Glutamatergic neuron (in vitro differentiated cells): ENCODE measurements at regions not wholly inside any gene's neighbourhood (a gene's known extent, or its start where the extent isn't known, plus 50 kb on each side); places are given as distances from the start of the nearest gene placed in this dataset.

ENCODE experiments used
- DNase-seq: peaks from one replicate; pipeline ENCODE4 v3.0.0; 2022
- H3K27ac Mint-ChIP-seq: one replicate; pipeline ENCODE4 v1.8.0; 2020; ENCODE audit warnings: mild to moderate bottlenecking, mixed read lengths, inconsistent platforms; ENCODE audit not compliant: unreplicated experiment
- H3K27me3 Mint-ChIP-seq: one replicate; pipeline ENCODE4 v1.8.0; 2020; ENCODE audit warnings: mild to moderate bottlenecking, moderate library complexity, mixed read lengths, inconsistent platforms; ENCODE audit not compliant: unreplicated experiment
- H3K36me3 Mint-ChIP-seq: one replicate; pipeline ENCODE4 v1.8.0; 2020; ENCODE audit warnings: mild to moderate bottlenecking, mixed read lengths, inconsistent platforms; ENCODE audit not compliant: unreplicated experiment
- H3K4me1 Mint-ChIP-seq: one replicate; pipeline ENCODE4 v1.8.0; 2020; ENCODE audit warnings: mild to moderate bottlenecking, low read depth, mixed read lengths, inconsistent platforms; ENCODE audit not compliant: unreplicated experiment
- H3K4me3 Mint-ChIP-seq: one replicate; pipeline ENCODE4 v1.8.0; 2020; ENCODE audit warnings: mild to moderate bottlenecking, mixed read lengths, inconsistent platforms; ENCODE audit not compliant: unreplicated experiment
- H3K9me3 Mint-ChIP-seq: one replicate; pipeline ENCODE4 v1.8.0; 2020; ENCODE audit warnings: mild to moderate bottlenecking, moderate library complexity, mixed read lengths, inconsistent platforms; ENCODE audit not compliant: unreplicated experiment
- CTCF ChIP-seq: fragments of 200-600 bp; sonication (generic); IDR thresholded peaks from one replicate; pipeline ENCODE4 v1.5.0; 2021; ENCODE audit not compliant: partially characterized antibody, unreplicated experiment

- TF ChIP-seq CTCF, result no peak
- Mint-ChIP-seq H3K27ac (no peak overlapping the region), H3K4me1 (peaks cover 20% of the 10 kb centered on the region)
Observed at GRCh38 chr7:115734641-115735040, 295.9 kb downstream of the TFEC start.

GRCh38 chr7:115731796-115732471, 298.6 kb downstream of the TFEC start:
- DNase-seq, result no peak
- TF ChIP-seq CTCF, result no peak
- H3K9me3 Mint-ChIP-seq, result no peaks in the 10 kb centered on the region
- no peaks in the 10 kb centered on the region for H3K27me3 Mint-ChIP-seq
- peak overlapping the region; percentile 40 for H3K4me3 Mint-ChIP-seq
- H3K27ac Mint-ChIP-seq, result peak overlapping the region; percentile 30
- H3K36me3 Mint-ChIP-seq, result no peaks in the 10 kb centered on the region
- peaks cover 24% of the 10 kb centered on the region for H3K4me1 Mint-ChIP-seq

More at GRCh38 chr7:115734641-115735040, 295.9 kb downstream of the TFEC start:
- no peaks in the 10 kb centered on the region for H3K9me3 Mint-ChIP-seq
- H3K36me3 Mint-ChIP-seq, result no peaks in the 10 kb centered on the region
- H3K27me3 Mint-ChIP-seq, result no peaks in the 10 kb centered on the region
- no peak overlapping the region for H3K4me3 Mint-ChIP-seq
- DNase-seq, result no peak

GRCh38 chr7:115728518-115728917, 302.0 kb downstream of the TFEC start:
- DNase-seq, result no peak
- no peak for TF ChIP-seq CTCF
- Mint-ChIP-seq H3K36me3 (no peaks in the 10 kb centered on the region), H3K4me1 (peaks cover 29% of the 10 kb centered on the region), H3K4me3 (no peak overlapping the region), H3K27ac (no peak overlapping the region), H3K27me3 (no peaks in the 10 kb centered on the region), H3K9me3 (no peaks in the 10 kb centered on the region)

GRCh38 chr7:115724400-115725056, 306.0 kb downstream of the TFEC start:
- Mint-ChIP-seq H3K4me3 (no peak overlapping the region), H3K9me3 (no peaks in the 10 kb centered on the region), H3K4me1 (peaks cover 9% of the 10 kb centered on the region), H3K27me3 (no peaks in the 10 kb centered on the region), H3K36me3 (no peaks in the 10 kb centered on the region), H3K27ac (no peak overlapping the region)
- TF ChIP-seq CTCF, result no peak
- DNase-seq, result no peak

GRCh38 chr7:115722302-115722977, 308.1 kb downstream of the TFEC start:
- Mint-ChIP-seq H3K4me1 (peaks cover 5% of the 10 kb centered on the region), H3K27me3 (no peaks in the 10 kb centered on the region), H3K9me3 (no peaks in the 10 kb centered on the region), H3K4me3 (no peak overlapping the region), H3K36me3 (no peaks in the 10 kb centered on the region), H3K27ac (no peak overlapping the region)
- TF ChIP-seq CTCF, result no peak
- DNase-seq, result no peak
